ENCODE measurements at regions not wholly inside any gene's neighbourhood (a gene's known extent, or its start where the extent isn't known, plus 50 kb on each side); places are given as distances from the start of the nearest gene placed in this dataset.

GRCh38 chr18:75158465-75159237, 50.3 kb downstream of the PTGR3 start:
- DNase-seq, result peak in 3 of 42 donors; percentile 13 to 37 (median 31)
- intact Hi-C loops (cut with DNase I), result no loop called here

DNA sequence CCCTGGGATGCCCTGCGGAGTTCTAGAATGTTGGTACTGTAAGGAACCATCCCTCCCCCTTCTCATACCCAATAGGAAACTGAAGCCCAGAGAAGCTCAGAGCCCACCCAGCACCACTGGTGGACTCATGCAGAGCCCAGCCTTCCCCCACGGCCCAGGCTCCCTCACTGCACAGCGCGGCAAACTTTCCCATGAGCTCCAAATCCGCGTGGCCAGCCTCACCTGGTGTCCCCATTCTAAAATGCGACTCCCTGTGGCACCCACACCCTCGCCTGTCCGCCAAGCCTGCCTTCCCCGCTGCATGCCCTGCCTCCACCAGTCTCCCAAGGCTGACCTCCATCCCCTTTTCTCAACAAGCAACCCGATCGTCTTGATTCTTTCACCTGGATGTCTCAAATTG, 51.1 kb downstream of the PTGR3 start:
- peak in 2 of 42 donors; percentile 19 to 28 for DNase-seq
- intact Hi-C loops (cut with DNase I), result no loop called here

- intact Hi-C loops (cut with DNase I), result no loop called here
- peak in 1 of 42 donors; percentile 29 for DNase-seq
Observed at GRCh38 chr18:75157381-75157780, 51.6 kb downstream of the PTGR3 start.

DNA sequence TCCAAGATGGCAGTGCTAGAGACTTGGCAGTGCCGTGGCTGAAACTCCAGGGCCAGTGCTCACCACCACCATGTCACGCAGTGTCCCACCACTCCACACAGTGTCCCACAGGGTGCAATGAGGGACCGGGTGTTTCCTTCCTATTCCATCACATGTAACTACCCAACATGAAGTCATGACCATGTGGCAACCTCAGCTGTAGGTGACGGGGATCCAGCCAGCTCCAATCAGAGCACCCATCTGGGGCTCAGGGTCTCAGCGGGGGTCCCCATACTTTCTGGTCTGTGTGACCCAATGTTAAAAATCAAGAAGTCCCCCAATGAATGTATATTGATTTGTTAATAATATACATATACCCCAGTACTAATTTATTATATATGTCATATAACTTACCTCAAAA, 52.1 kb downstream of the PTGR3 start:
- intact Hi-C loops (cut with DNase I), result no loop called here
- peak in 2 of 42 donors; percentile 15 to 31 for DNase-seq

- intact Hi-C loops (cut with DNase I), result no loop called here
- peak in 2 of 42 donors; percentile 22 to 31 for DNase-seq
Observed at GRCh38 chr18:75156139-75156750, 52.7 kb downstream of the PTGR3 start.

DNA sequence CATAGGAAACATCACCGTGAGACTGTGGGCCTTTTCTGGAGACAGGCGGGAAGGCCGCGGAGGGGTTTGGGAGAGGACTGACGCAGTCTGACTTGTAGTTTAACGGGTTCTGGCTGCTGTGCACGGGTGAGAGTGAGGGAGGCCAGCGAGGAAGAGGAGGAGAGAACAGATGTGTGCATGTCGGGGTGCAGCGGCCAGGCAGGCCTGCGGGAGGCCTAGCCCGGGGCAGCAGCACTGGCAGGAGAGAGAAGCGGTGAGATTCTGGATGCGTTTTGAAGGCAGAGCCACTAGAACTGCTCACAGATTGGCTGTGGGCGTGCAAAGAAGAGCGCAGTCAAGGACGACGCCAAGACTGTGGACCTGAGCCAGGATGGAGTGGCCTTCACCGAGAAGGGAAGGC, 53.9 kb downstream of the PTGR3 start:
- intact Hi-C loops (cut with DNase I), result no loop called here
- DNase-seq, result peak in 2 of 42 donors; percentile 23 to 26

DNA sequence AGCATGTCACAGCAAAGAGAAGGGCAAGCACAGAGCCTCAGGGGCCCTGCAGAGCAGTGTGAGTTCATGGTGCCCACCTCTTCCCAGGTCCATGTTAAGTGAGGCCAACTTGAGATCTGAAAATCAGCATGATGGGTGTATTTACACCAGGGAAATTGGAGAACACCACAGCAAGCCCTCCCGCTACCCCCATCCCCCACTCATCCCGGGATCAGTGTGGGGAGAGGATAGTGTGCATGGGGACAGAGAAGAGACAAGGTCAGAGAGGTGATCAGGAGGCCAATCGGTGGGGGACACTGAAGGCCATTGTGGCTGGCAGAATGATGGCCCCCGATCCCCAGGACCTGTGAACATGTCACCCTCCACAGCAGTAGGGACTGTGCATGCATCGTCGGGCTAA, 54.7 kb downstream of the PTGR3 start:
- intact Hi-C loops (cut with DNase I), result no loop called here
- DNase-seq, result peak in 3 of 42 donors; percentile 1 to 30 (median 28)

- peak in 1 of 42 donors; percentile 21 for DNase-seq
- intact Hi-C loops (cut with DNase I), result no loop called here
Observed at GRCh38 chr18:75143851-75144250, 65.1 kb downstream of the PTGR3 start.

DNA sequence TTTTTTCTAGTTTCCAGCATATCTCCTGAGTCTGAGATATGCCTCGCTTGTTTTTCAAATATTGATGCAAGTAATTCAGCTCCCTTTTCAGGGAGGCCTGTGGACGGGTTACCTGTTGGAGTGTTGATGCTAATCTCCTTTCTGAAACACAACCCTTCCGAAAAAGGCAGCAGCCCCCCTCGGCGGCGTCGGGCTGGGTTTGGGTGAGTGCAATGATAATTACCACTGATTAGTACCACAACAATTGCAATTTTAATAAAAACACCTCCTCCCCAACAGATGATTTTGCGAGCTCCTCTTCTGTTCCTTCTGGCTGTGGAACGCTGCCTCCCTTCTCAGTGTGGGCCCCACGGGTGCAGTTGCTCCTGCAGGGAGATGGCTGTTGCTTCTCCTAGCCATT, 66.3 kb downstream of the PTGR3 start:
- peak in 3 of 42 donors; percentile 5 to 34 (median 12) for DNase-seq
- intact Hi-C loops (cut with DNase I), result no loop called here

GRCh38 chr18:75141734-75142133, 67.2 kb downstream of the PTGR3 start:
- intact Hi-C loops (cut with DNase I), result no loop called here
- peak in 3 of 42 donors; percentile 3 to 25 (median 4) for DNase-seq

DNA sequence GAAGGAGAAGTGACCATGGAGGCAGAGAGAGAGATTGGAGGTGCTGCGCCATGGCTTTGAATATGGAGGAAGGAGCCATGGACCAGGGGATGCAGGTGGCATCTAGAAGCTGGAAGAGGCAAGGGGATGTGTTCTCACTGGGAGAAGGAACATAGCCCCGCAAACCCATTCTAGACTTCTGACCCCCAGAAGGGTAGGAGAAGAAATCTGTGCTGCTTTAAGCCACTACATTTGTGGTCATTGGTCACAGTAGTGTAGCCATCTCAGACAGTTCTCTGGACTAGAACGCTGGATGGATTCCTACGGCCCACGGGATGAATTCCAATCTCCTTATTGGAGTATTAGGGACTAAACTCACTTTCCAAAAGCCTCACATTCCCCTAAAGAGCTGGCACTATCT, 67.8 kb downstream of the PTGR3 start:
- DNase-seq, result peak in 2 of 42 donors; percentile 3 to 24
- intact Hi-C loops (cut with DNase I), result no loop called here

DNA sequence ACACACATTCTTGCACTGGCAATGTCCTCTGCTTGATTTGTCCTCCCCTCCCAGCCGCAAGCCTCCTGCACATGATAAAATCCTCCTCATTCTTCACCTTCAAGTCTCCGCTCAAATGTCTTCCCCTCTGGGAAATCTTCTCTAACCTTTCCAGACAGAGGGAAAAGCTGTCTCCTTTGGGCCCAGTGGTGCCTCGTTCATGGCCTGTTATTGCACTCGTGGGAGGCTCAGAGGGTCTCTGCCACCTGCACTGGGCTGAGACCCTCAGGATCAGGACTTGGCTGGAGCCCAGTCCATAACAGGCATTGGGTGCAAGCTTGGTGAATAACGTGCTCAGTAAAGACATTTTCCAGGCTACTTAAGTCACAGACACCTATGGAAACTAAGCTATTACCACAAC, 68.6 kb downstream of the PTGR3 start:
- intact Hi-C loops (cut with DNase I), result no loop called here

GRCh38 chr18:75139226-75139911, 69.6 kb downstream of the PTGR3 start:
- peak in 4 of 42 donors; percentile 2 to 28 (median 14) for DNase-seq
- intact Hi-C loops (cut with DNase I), result no loop called here

More for the DNA sequence above, 68.6 kb downstream of the PTGR3 start:
- DNase-seq, result peak in 1 of 42 donors; percentile 3

- DNase-seq, result peak in 3 of 42 donors; percentile 4 to 27 (median 6)
- intact Hi-C loops (cut with DNase I), result no loop called here
Observed at GRCh38 chr18:75137346-75137877, 71.5 kb downstream of the PTGR3 start.

GRCh38 chr18:75135158-75135725, 73.7 kb downstream of the PTGR3 start:
- intact Hi-C loops (cut with DNase I), result no loop called here
- peak in 6 of 42 donors; percentile 4 to 38 (median 22) for DNase-seq

- intact Hi-C loops (cut with DNase I), result no loop called here
- peak in 1 of 42 donors; percentile 2 for DNase-seq
Observed at GRCh38 chr18:75134611-75134975, 74.3 kb downstream of the PTGR3 start.

GRCh38 chr18:75133721-75134610, 75.0 kb downstream of the PTGR3 start:
- peak in 7 of 42 donors; percentile 4 to 31 (median 11) for DNase-seq
- intact Hi-C loops (cut with DNase I), result no loop called here

- intact Hi-C loops (cut with DNase I), result no loop called here
- peak in 4 of 42 donors; percentile 3 to 32 (median 4) for DNase-seq
Observed at GRCh38 chr18:75132931-75133525, 75.9 kb downstream of the PTGR3 start.
